Naive B cell (primary cell): ENCODE measurements at regions not wholly inside any gene's neighbourhood (a gene's known extent, or its start where the extent isn't known, plus 50 kb on each side); places are given as distances from the start of the nearest gene placed in this dataset.

Experiments
- ATAC-seq, 2 donors: fragments of 150-1000 bp; cut with Tn5 transposase; 2 replicates each; pipeline ENCODE4 v1.10.0; 2021; ENCODE audit warnings: low read depth in 2 of 2, mild to moderate bottlenecking in 2 of 2, moderate library complexity in 2 of 2
- DNase-seq: peaks from one replicate; pipeline ENCODE4 v3.0.0; 2022
- H3K27ac Mint-ChIP-seq, 6 donors: one replicate each; pipeline ENCODE4 v1.8.0; 2020 to 2022; ENCODE audit warnings: mild to moderate bottlenecking in 6 of 6, mixed read lengths in 6 of 6, moderate library complexity in 5 of 6, inconsistent platforms in 2 of 6
- H3K27me3 Mint-ChIP-seq, 3 donors: one replicate each; pipeline ENCODE4 v1.8.0; 2021 to 2022; ENCODE audit warnings: mixed read lengths in 3 of 3, mild to moderate bottlenecking in 1 of 3
- H3K36me3 Mint-ChIP-seq, 2 donors: one replicate each; pipeline ENCODE4 v1.8.0; 2020 to 2022; ENCODE audit warnings: mixed read lengths in 2 of 2, inconsistent platforms in 1 of 2, mild to moderate bottlenecking in 1 of 2
- H3K4me1 Mint-ChIP-seq, 3 donors: one replicate each; pipeline ENCODE4 v1.8.0; 2020 to 2022; ENCODE audit warnings: mixed read lengths in 3 of 3, inconsistent platforms in 1 of 3, mild to moderate bottlenecking in 1 of 3, moderate library complexity in 1 of 3
- H3K4me3 Mint-ChIP-seq, 8 donors: one replicate each; pipeline ENCODE4 v1.8.0; 2020 to 2022; ENCODE audit warnings: mild to moderate bottlenecking in 8 of 8, mixed read lengths in 8 of 8, moderate library complexity in 8 of 8, inconsistent platforms in 2 of 8
- H3K9me3 Mint-ChIP-seq, 7 donors: one replicate each; pipeline ENCODE4 v1.8.0; 2020 to 2022; ENCODE audit warnings: mixed read lengths in 7 of 7, mild to moderate bottlenecking in 5 of 7, inconsistent platforms in 2 of 7, moderate library complexity in 1 of 7

DNA sequence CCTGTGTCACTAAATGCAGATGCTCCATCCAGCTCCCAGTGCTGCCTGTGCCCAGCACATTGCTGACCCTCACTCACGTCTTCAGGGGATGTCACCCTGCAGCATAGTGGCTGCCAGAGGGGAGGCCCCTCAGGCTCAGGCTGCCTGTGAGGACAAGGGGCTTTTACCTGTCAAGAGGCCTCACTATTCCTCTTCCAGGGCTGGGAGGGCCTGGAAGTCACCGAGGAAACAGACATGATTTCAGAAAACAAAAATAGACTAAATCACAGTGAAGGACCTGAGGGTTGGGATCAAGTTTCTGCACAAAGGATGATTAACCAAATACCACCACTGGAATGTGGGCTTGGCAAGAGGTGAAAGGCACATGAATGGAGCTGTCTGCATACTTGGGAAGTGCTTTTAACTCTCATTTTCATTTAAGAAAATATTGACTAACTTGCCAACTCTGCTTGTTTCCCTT lies 1202.3 kb downstream of the BCL11B start:
- H3K9me3 Mint-ChIP-seq: peaks cover 0 to 9% (median 1%) of the 10 kb centered on the region in 7 donors
- no peak for ATAC-seq
- no peak for DNase-seq
- no peaks in the 10 kb centered on the region for H3K36me3 Mint-ChIP-seq
- H3K27ac Mint-ChIP-seq: no peak overlapping the region
- no peaks in the 10 kb centered on the region for H3K4me1 Mint-ChIP-seq
- no peaks in the 10 kb centered on the region for H3K27me3 Mint-ChIP-seq
- H3K4me3 Mint-ChIP-seq: no peak overlapping the region

DNA sequence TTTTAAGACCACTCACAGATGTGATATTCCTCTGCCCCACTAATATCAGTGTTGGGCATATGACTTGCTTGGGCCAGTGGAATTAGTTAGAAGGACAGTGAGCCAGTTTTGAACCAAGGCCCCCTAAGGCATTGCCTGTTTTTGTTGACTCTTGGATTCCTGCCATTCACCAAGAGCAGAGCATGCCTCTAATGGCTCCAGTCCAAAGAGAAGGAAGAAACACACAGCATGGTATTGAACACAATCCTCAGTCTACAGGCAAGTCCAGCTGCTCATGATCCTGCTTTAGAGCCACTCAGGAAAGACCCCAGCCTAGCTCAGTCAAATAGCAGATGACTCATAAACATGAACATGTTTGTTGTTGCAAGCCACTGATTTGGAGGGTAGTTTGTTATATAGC lies 1201.5 kb downstream of the BCL11B start:
- H3K4me3 Mint-ChIP-seq: no peak overlapping the region
- no peak for DNase-seq
- H3K4me1 Mint-ChIP-seq: no peaks in the 10 kb centered on the region
- no peak overlapping the region for H3K27ac Mint-ChIP-seq
- H3K9me3 Mint-ChIP-seq: peaks cover 0 to 9% (median 1%) of the 10 kb centered on the region in 7 donors
- no peaks in the 10 kb centered on the region for H3K36me3 Mint-ChIP-seq
- no peak for ATAC-seq
- no peaks in the 10 kb centered on the region for H3K27me3 Mint-ChIP-seq

DNA sequence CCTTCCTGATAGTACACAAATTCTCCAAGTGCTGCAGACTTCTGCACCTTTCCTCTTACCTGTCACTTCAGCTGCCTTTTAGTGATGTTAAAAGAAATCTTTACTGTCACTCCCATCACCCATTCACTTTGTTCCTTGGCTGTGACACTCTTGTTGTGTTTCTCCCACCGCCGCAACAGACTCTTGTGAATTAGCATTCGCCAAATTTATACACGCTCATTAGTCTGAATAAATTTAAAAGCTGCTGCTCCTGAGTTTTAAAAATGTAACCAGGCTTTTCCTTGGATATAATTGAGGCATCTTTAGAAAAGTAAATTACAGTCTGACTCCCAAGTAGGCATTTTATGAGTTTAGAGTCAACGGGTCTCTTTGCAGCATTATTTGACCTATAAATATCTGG lies 1197.9 kb downstream of the BCL11B start:
- H3K27me3 Mint-ChIP-seq: peaks cover 0 to 4% (median 0%) of the 10 kb centered on the region in 3 donors
- H3K4me1 Mint-ChIP-seq: no peaks in the 10 kb centered on the region
- peaks cover 0 to 9% (median 1%) of the 10 kb centered on the region in 7 donors for H3K9me3 Mint-ChIP-seq
- no peak overlapping the region for H3K27ac Mint-ChIP-seq
- DNase-seq (no peak), ATAC-seq (no peak)
- H3K36me3 Mint-ChIP-seq: no peaks in the 10 kb centered on the region
- H3K4me3 Mint-ChIP-seq: no peak overlapping the region

DNA sequence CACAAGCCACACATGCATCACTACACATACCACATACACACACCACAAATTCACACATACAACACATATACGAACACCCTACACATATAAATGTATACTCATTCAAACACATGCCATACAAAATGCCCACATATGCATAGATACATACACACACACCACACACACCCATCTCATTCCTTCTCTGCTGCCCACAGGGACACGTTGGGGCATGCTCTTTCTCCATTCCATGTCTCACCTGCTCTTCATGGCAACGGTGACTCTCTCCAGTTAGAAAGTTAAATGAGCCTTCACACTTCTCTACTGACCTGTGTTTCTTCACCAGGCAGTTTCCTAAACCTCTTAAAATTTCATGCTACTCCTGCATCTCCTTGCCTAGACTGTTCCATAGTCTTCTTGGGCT lies 1194.8 kb downstream of the BCL11B start:
- Mint-ChIP-seq H3K27me3 (peaks cover 0 to 4% (median 0%) of the 10 kb centered on the region in 3 donors), H3K4me1 (no peaks in the 10 kb centered on the region), H3K9me3 (peaks cover 0 to 14% (median 4%) of the 10 kb centered on the region in 7 donors), H3K36me3 (no peaks in the 10 kb centered on the region), H3K4me3 (no peak overlapping the region), H3K27ac (no peak overlapping the region)
- DNase-seq (no peak), ATAC-seq (no peak)

DNA sequence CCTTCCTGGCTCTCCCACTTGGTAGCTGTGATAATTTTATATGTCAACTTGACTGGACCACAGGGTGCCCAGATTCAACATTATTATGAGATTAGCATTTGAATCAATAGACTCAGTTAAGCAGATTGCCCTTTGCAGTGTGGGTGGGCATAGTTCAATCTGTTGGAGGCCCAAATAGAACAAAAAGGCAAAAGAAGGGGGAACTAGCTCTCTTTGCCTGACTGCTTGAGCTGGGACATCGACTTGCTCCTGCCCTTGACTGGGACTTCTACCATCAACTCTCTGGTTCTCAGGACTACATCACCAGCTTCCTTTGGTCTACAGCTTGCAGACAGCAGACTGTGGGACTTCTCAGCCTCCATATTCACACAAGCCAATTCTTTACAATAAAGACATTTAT lies 1189.2 kb downstream of the BCL11B start:
- ATAC-seq (no peak), DNase-seq (no peak)
- Mint-ChIP-seq H3K4me1 (no peaks in the 10 kb centered on the region), H3K36me3 (no peaks in the 10 kb centered on the region), H3K9me3 (peaks cover 0 to 37% (median 4%) of the 10 kb centered on the region in 7 donors), H3K4me3 (no peak overlapping the region), H3K27me3 (peaks cover 0 to 3% (median 0%) of the 10 kb centered on the region in 3 donors), H3K27ac (peak overlapping the region in 1 of 6 donors; percentile 21)

DNA sequence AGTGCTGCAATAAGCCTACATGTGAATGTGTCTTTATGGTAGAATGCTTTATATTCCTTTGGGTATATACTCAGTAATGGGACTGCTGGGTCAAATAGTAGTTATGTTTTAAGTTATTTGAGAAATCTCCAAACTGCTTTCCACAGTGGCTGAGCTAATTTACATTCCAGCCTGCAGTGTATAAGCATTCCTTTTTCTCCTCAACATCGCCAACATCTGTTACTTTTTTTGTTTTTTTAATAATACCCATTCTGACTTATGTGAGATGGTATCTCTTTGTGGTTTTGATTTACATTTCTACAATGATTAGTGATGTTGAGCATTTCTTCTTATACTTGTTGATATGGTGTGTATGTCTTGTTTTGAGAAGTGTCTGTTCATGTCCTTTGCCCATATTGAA lies 1186.2 kb downstream of the BCL11B start:
- Mint-ChIP-seq H3K9me3 (peaks cover 0 to 35% (median 2%) of the 10 kb centered on the region in 7 donors), H3K36me3 (no peaks in the 10 kb centered on the region), H3K27me3 (peaks cover 0 to 3% (median 0%) of the 10 kb centered on the region in 3 donors), H3K4me3 (no peak overlapping the region), H3K27ac (no peak overlapping the region), H3K4me1 (no peaks in the 10 kb centered on the region)
- no peak for DNase-seq
- no peak for ATAC-seq

DNA sequence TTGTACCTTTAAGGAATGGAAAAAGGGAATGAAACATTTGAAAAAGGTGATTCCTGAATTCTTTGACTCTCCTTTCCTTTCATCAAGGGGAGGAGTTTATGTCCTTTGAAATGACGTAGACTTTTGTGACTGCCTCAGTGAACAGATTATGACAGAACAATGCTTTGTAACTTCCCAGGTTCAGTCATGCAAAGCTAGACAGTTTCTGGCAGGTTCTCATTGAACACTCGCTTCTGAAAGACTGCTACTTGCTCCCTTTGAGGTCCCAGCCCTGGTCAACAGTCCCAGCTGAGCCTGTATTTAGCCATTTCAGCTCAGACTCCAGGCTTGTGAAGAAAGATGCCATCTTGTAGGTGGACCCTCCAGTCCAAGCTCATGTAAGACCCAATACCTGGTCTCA lies 1178.9 kb downstream of the BCL11B start:
- Mint-ChIP-seq H3K27ac (no peak overlapping the region), H3K4me3 (no peak overlapping the region), H3K4me1 (no peaks in the 10 kb centered on the region), H3K9me3 (peaks cover 0 to 17% (median 2%) of the 10 kb centered on the region in 7 donors), H3K27me3 (no peaks in the 10 kb centered on the region), H3K36me3 (no peaks in the 10 kb centered on the region)
- DNase-seq: no peak
- no peak for ATAC-seq

DNA sequence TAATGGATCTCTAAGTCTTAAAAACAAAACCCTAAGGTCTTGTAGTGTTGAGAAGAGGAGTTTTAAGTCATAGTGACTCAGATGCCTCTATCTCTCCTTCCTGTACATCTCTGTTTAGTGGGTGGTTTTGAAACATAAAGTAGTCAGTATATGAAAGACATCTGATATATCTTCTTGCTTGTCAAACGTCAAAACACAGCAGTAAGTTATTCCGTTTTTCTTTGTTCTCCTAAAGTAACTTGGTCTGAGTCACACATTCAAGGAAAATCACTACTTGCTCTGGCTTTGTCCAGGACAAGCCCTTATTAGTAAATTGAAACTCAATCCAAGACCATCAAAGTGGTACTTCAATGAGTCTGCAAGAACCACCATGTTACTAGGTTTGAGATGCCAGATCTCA lies 1172.5 kb downstream of the BCL11B start:
- no peak overlapping the region for H3K27ac Mint-ChIP-seq
- peaks cover 0 to 7% (median 0%) of the 10 kb centered on the region in 3 donors for H3K27me3 Mint-ChIP-seq
- DNase-seq (no peak), ATAC-seq (no peak)
- H3K4me1 Mint-ChIP-seq: no peaks in the 10 kb centered on the region
- no peaks in the 10 kb centered on the region for H3K36me3 Mint-ChIP-seq
- H3K9me3 Mint-ChIP-seq: peaks cover 1 to 24% (median 7%) of the 10 kb centered on the region in 7 donors
- no peak overlapping the region for H3K4me3 Mint-ChIP-seq

DNA sequence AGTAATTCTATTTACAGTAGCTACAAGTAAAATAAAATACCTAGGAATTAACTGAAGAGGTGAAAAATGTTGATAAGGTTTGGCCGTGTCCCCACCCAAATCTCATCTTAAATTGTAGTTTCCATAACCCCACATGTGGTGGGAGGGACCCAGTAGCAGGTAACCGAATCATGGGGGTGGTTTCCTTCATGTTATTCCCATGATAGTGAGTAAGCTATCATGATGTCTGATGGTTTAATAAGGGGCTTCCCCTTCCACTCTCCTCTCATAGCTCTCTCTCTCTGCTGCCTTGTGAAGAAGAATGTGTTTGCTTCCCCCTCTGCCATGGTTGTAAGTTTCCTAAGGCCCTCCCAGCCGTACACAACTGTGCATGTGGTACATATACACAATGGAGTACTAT lies 1170.7 kb downstream of the BCL11B start:
- H3K4me1 Mint-ChIP-seq: no peaks in the 10 kb centered on the region
- H3K27me3 Mint-ChIP-seq: peaks cover 0 to 8% (median 5%) of the 10 kb centered on the region in 3 donors
- no peak overlapping the region for H3K27ac Mint-ChIP-seq
- H3K36me3 Mint-ChIP-seq: no peaks in the 10 kb centered on the region
- DNase-seq (no peak), ATAC-seq (no peak)
- no peak overlapping the region for H3K4me3 Mint-ChIP-seq
- H3K9me3 Mint-ChIP-seq: peaks cover 1 to 21% (median 6%) of the 10 kb centered on the region in 7 donors

DNA sequence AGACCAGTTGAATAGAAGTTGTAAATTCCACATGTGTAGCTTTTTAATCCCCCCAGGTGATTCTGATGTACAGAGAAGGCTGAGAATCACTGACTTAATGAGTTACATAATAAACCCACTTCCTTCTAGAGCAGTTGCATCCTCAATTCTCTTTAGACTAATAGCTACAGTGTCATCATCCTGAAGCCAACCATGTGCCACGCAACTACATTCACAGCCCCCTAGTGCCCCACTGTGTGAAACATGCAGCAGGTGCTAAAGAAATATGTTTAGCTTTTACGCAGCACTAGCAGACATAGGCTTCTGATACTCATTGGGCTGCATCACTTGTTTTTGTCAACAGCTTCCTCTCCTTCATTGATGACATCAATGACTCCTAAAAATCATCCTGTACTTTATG lies 1168.3 kb downstream of the BCL11B start:
- peaks cover 0 to 8% (median 5%) of the 10 kb centered on the region in 3 donors for H3K27me3 Mint-ChIP-seq
- H3K27ac Mint-ChIP-seq: no peak overlapping the region
- no peaks in the 10 kb centered on the region for H3K36me3 Mint-ChIP-seq
- ATAC-seq (no peak), DNase-seq (no peak)
- H3K9me3 Mint-ChIP-seq: peaks cover 1 to 15% (median 6%) of the 10 kb centered on the region in 7 donors
- no peaks in the 10 kb centered on the region for H3K4me1 Mint-ChIP-seq
- no peak overlapping the region for H3K4me3 Mint-ChIP-seq

DNA sequence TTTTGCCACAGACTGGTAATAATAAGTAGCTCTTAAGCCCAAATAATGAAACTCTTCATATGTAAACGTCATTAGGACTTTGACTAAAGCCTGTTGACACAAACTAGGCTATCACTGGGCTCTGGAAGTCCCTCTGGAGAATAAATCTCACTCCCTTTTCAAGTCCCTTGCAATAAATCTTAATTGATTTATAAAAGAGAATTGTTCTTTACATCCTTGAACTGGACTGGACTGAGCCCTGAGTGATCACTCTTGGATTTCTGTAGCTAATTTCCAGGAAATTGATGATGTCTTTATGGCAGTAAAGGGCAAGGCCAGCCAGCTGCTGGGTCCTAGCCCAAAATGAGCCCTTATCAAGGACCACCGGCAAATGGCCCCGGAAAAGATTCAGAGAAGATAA lies 1162.7 kb downstream of the BCL11B start:
- H3K27me3 Mint-ChIP-seq: peaks cover 0 to 5% (median 3%) of the 10 kb centered on the region in 3 donors
- H3K36me3 Mint-ChIP-seq: no peaks in the 10 kb centered on the region
- no peak overlapping the region for H3K27ac Mint-ChIP-seq
- ATAC-seq (no peak), DNase-seq (no peak)
- no peaks in the 10 kb centered on the region for H3K4me1 Mint-ChIP-seq
- H3K9me3 Mint-ChIP-seq: peaks cover 0 to 9% (median 1%) of the 10 kb centered on the region in 7 donors
- H3K4me3 Mint-ChIP-seq: no peak overlapping the region

DNA sequence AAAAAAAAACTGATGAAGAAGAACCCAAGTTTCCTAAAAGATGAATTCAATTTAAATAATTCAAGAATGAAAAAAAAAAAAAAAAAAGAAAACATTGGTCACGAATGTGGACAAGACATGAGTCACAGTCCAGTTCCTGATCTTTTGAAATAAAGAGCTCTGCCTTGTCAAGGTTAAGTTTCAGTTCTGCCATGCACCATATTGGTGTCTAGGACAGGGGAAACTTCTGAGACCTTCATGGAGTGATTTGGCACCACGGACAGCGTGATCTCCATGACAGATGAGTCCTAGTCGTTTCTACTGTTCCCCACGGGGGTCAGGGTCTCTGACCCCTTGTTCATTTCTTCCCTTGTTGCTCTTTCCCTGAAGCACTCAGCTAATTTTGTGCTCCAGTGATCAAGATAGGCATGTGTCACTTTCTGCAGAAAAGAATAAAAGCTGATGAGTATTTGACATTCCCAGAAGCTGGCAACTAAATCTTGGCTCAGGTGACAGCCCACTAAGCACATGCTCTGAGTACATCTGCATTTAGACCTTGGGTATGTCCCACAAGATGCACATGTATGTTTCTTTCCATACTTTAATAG lies 1159.7 kb downstream of the BCL11B start:
- Mint-ChIP-seq H3K9me3 (peaks cover 0 to 9% (median 0%) of the 10 kb centered on the region in 7 donors), H3K36me3 (no peaks in the 10 kb centered on the region), H3K4me1 (no peaks in the 10 kb centered on the region), H3K4me3 (no peak overlapping the region), H3K27ac (no peak overlapping the region), H3K27me3 (no peaks in the 10 kb centered on the region)
- DNase-seq (no peak), ATAC-seq (no peak)

DNA sequence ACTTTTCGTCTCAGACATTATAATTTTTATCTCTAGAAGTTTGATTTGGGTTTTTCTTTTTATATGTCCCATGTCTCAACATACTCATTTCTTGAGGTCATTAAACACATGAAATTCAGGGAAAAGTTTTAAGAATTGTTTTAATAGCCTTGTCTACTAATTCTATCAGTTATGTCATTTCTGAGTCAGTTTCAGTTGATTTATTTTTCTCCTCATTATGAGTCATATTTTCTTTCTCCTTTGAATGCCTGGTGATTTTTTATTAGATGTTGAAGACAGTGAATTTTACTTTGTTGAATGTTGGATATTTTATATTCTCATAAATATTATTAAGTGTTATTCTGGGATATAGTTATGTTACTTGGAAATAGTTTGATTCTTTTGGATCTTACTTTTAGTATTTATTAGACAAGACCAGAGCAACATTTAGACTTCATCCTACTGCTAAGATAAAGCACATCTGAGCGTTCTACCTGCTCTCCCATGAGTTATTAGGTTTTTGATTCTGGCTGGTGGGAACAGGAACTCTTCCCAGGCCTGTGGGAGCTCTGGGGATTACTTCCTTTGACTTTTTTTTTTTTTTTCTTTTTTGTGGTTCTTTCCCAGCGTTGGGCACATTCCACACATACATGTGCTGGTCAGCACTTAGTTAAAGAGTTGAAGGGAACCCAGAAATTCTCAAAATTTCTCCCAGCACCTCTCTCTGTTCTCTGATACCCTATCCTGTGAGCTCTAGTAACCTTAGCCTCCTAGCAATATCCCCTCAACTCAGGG lies 1157.7 kb downstream of the BCL11B start:
- peaks cover 0 to 11% (median 0%) of the 10 kb centered on the region in 7 donors for H3K9me3 Mint-ChIP-seq
- H3K27me3 Mint-ChIP-seq: no peaks in the 10 kb centered on the region
- DNase-seq (no peak), ATAC-seq (no peak)
- H3K27ac Mint-ChIP-seq: no peak overlapping the region
- no peaks in the 10 kb centered on the region for H3K4me1 Mint-ChIP-seq
- no peak overlapping the region for H3K4me3 Mint-ChIP-seq
- H3K36me3 Mint-ChIP-seq: no peaks in the 10 kb centered on the region

DNA sequence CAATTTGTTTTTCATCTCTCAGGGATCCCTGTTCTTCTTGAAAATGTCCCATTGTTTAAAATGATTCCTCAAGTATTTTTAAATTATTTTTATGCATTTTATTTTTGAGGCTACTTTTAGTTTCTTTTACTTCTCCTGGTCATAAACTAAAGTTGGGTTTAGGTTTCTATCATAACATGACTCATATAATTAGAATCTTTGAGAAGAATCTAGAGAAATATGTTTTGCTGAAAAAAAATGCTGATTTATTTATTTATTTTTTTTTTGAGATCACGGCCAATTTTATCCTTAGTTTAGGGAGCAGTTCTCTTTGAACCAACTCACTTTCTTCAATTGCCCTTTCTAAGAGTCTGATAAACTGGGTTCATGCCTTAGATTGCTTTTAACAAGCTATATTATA lies 1157.1 kb downstream of the BCL11B start:
- no peaks in the 10 kb centered on the region for H3K27me3 Mint-ChIP-seq
- H3K36me3 Mint-ChIP-seq: no peaks in the 10 kb centered on the region
- no peak overlapping the region for H3K4me3 Mint-ChIP-seq
- H3K9me3 Mint-ChIP-seq: peaks cover 0 to 16% (median 2%) of the 10 kb centered on the region in 7 donors
- no peak overlapping the region for H3K27ac Mint-ChIP-seq
- ATAC-seq: no peak
- no peak for DNase-seq
- H3K4me1 Mint-ChIP-seq: no peaks in the 10 kb centered on the region
